CD8-positive, alpha-beta memory T cell (primary cell): ENCODE measurements at regions not wholly inside any gene's neighbourhood (a gene's known extent, or its start where the extent isn't known, plus 50 kb on each side); places are given as distances from the start of the nearest gene placed in this dataset.
"Not testable (repeated sequence)": the region's sequence is repeated elsewhere in the genome, so short reads cannot be mapped to it uniquely, and the experiment has no call there.

ENCODE experiments used
- CTCF ChIA-PET: fragments of 350-600 bp; sonication (Branson Sonifier 250); formaldehyde crosslinking; loops from one replicate; lab custom pipeline; 2021; ENCODE audit warnings: antibody characterized with exemption; lab: Charles Lee
- POLR2A ChIA-PET: fragments of 350-600 bp; sonication (Branson Sonifier 250); formaldehyde crosslinking; loops from one replicate; lab custom pipeline; 2021; ENCODE audit warnings: antibody characterized with exemption; lab: Charles Lee
- DNase-seq, 5 donors: peaks; one replicate each; pipeline versions ENCODE4 v3.0.0 to v3.0.0-alpha.2; 2020 to 2022; ENCODE audit warnings: mixed read lengths in 1 of 5
- H3K27ac ChIP-seq: one replicate; pipeline ENCODE4 v1.7.0; 2013; ENCODE audit warnings: low read depth, mild to moderate bottlenecking, low read length, moderate library complexity
- H3K27me3 ChIP-seq: 2 replicates; pipeline ENCODE4 v1.7.0; 2013; ENCODE audit warnings: low read length, mild to moderate bottlenecking; ENCODE audit not compliant: insufficient read depth, poor library complexity, severe bottlenecking
- H3K36me3 ChIP-seq: 2 replicates; pipeline ENCODE4 v1.7.0; 2013; ENCODE audit warnings: mild to moderate bottlenecking, low read length, moderate library complexity; ENCODE audit not compliant: insufficient read depth
- H3K4me1 ChIP-seq: 2 replicates; pipeline ENCODE4 v1.7.0; 2013; ENCODE audit warnings: mild to moderate bottlenecking, low read length, moderate library complexity; ENCODE audit not compliant: insufficient read depth
- H3K4me3 ChIP-seq: 2 replicates; pipeline ENCODE4 v1.7.0; 2013; ENCODE audit warnings: mild to moderate bottlenecking, low read length
- H3K9me3 ChIP-seq: 2 replicates; pipeline ENCODE4 v1.7.0; 2013; ENCODE audit warnings: mild to moderate bottlenecking, low read length
- H3K27ac Mint-ChIP-seq, 8 donors: one replicate each; pipeline ENCODE4 v1.8.0; 2020 to 2021; ENCODE audit warnings: mixed read lengths in 8 of 8, mild to moderate bottlenecking in 6 of 8, inconsistent platforms in 3 of 8, moderate library complexity in 3 of 8
- H3K27me3 Mint-ChIP-seq, 2 donors: one replicate each; pipeline ENCODE4 v1.8.0; 2020 to 2021; ENCODE audit warnings: mixed read lengths in 2 of 2, mild to moderate bottlenecking in 1 of 2, moderate library complexity in 1 of 2
- H3K36me3 Mint-ChIP-seq, 3 donors: one replicate each; pipeline ENCODE4 v1.8.0; 2020 to 2021; ENCODE audit warnings: mixed read lengths in 3 of 3, inconsistent platforms in 1 of 3, mild to moderate bottlenecking in 1 of 3
- H3K4me1 Mint-ChIP-seq, 3 donors: one replicate each; pipeline ENCODE4 v1.8.0; 2020 to 2021; ENCODE audit warnings: mixed read lengths in 3 of 3, inconsistent platforms in 1 of 3, mild to moderate bottlenecking in 1 of 3
- H3K4me3 Mint-ChIP-seq, 7 donors: one replicate each; pipeline ENCODE4 v1.8.0; 2020 to 2021; ENCODE audit warnings: mixed read lengths in 7 of 7, mild to moderate bottlenecking in 6 of 7, moderate library complexity in 4 of 7, inconsistent platforms in 2 of 7
- H3K9me3 Mint-ChIP-seq, 5 donors: one replicate each; pipeline ENCODE4 v1.8.0; 2020 to 2022; ENCODE audit warnings: mixed read lengths in 5 of 5, mild to moderate bottlenecking in 3 of 5, moderate library complexity in 2 of 5, inconsistent platforms in 1 of 5

DNA sequence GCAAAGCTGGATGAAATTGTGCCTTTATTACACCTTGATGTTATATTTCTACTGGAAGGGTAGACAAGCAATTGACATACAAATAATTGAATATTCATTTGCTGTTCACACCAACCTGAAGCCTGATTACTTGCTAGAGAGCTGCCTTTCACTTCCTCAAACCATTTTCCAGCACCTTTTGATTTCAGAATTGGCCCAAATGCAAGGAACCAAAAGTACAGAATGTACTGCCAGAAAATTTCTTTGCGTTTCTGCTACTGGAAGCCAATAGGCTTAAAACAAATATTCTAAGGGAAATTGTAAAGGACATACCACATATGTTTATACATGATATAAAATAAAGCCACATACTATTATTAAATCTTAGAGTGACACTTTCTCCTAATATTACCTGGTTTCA is 94.5 kb downstream of the RFPL4B start:
- Histone ChIP-seq H3K9me3 (no peaks in the 10 kb centered on the region), H3K27me3 (no peaks in the 10 kb centered on the region), H3K27ac (no peak overlapping the region), H3K4me1 (no peaks in the 10 kb centered on the region), H3K4me3 (no peak overlapping the region), H3K36me3 (no peaks in the 10 kb centered on the region)
- Mint-ChIP-seq H3K27ac (no peak overlapping the region), H3K4me1 (no peaks in the 10 kb centered on the region), H3K27me3 (no peaks in the 10 kb centered on the region), H3K36me3 (no peaks in the 10 kb centered on the region), H3K9me3 (no peaks in the 10 kb centered on the region), H3K4me3 (no peak overlapping the region)
- ChIA-PET CTCF (no interaction called here), POLR2A (no interaction called here)
- no peak for DNase-seq

DNA sequence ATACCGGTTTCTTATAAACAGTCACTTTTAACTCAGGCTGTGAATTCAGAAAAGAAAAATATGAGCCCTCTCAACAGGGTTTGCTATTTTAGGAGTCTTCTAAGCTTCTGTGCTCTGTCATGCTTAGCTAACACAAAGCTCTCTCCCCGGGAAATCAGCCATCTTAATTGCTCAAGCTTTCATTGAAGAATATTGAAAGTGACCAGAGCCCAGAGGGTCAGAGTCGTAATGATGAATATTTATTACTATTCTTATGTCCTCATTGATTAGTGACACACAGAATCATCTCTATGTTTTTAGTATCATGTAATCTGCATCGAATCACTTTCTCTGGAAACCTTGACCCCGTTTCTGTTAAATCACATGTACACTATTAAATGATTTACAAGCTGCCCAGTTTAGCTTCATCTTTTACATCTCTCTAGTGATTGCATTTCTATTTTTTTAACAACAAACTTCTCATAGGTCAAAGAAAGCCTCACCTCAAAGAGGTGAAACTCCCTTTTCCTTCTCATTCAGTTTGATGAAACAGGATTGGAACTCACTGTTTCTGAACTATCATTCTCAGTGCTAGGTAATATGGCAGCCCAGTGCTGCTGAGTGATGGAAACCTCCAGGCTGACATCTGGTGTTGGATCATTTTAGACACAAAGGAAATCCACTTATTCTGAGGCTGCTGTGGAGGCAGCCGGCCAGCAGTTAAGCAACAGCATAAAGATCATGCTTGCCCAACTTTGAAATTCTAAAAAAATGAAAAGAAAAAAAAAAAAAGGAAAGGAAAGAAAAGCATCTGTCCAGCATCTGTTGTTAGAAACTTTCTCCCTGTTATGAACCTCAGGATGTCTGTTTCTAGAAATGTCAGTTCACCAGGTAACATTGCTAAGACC is 96.3 kb downstream of the RFPL4B start:
- H3K27ac Mint-ChIP-seq = no peak overlapping the region
- no peaks in the 10 kb centered on the region for H3K36me3 ChIP-seq
- no peak for DNase-seq
- no peaks in the 10 kb centered on the region for H3K4me1 Mint-ChIP-seq
- H3K4me3 Mint-ChIP-seq = no peak overlapping the region
- H3K27me3 Mint-ChIP-seq = no peaks in the 10 kb centered on the region
- H3K9me3 Mint-ChIP-seq = no peaks in the 10 kb centered on the region
- H3K4me3 ChIP-seq = no peak overlapping the region
- no peak overlapping the region for H3K27ac ChIP-seq
- no peaks in the 10 kb centered on the region for H3K27me3 ChIP-seq
- ChIA-PET POLR2A (no interaction called here), CTCF (no interaction called here)
- H3K9me3 ChIP-seq = no peaks in the 10 kb centered on the region
- H3K36me3 Mint-ChIP-seq = no peaks in the 10 kb centered on the region
- H3K4me1 ChIP-seq = no peaks in the 10 kb centered on the region

DNA sequence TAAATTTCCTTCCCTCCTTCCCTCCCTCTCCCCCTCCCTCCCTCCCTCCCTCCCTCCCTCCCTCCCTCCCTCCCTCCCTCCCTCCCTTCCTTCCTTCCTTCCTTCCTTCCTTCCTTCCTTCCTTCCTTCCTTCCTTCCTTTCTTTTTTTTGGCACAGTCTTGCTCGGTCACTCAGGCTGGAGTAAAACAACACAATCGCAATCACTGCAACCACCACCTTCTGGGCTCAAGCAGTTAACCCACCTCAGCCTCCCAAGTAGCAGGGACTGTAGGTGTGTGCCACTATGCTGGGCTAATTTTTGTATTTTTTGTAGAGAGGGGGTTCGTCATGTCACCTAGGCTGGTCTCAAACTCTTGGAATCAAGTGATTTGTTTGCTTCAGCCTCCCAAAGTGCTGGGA is 101.7 kb downstream of the RFPL4B start:
- CTCF ChIA-PET, H3K9me3 ChIP-seq, H3K27me3 Mint-ChIP-seq, H3K27ac ChIP-seq, H3K27ac Mint-ChIP-seq, POLR2A ChIA-PET, H3K27me3 ChIP-seq, H3K4me1 ChIP-seq, H3K36me3 ChIP-seq, H3K4me1 Mint-ChIP-seq, DNase-seq, H3K4me3 ChIP-seq, H3K4me3 Mint-ChIP-seq, H3K36me3 Mint-ChIP-seq: not testable (repeated sequence)
- H3K9me3 Mint-ChIP-seq = peaks cover 0 to 11% (median 2%) of the 10 kb centered on the region in 5 donors

DNA sequence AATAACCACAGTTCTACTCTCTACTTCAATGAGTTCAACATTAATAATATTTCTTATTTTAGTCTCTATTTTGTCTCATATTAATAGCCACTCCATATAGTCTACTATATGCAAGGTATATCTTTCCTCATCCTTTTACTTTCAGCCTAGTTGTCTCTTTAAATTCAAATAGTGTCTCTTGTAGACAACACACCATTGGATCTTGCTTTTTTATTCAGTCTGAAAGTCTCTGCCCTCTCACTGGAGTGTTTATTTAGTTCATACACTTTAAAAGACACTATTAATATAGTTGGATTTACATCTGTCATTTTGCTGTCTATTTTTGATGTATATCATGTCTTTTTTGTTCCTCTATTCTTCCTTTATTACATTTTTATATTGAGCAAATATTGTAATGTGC is 103.5 kb downstream of the RFPL4B start:
- Mint-ChIP-seq H3K9me3 (peaks cover 0 to 11% (median 2%) of the 10 kb centered on the region in 5 donors), H3K4me1 (no peaks in the 10 kb centered on the region), H3K4me3 (no peak overlapping the region), H3K36me3 (no peaks in the 10 kb centered on the region), H3K27ac (no peak overlapping the region), H3K27me3 (no peaks in the 10 kb centered on the region)
- no peaks in the 10 kb centered on the region for H3K9me3 ChIP-seq
- POLR2A ChIA-PET = no interaction called here
- no peaks in the 10 kb centered on the region for H3K27me3 ChIP-seq
- CTCF ChIA-PET = no interaction called here
- no peaks in the 10 kb centered on the region for H3K36me3 ChIP-seq
- H3K4me3 ChIP-seq = no peak overlapping the region
- DNase-seq = no peak
- H3K27ac ChIP-seq = no peak overlapping the region
- H3K4me1 ChIP-seq = no peaks in the 10 kb centered on the region

DNA sequence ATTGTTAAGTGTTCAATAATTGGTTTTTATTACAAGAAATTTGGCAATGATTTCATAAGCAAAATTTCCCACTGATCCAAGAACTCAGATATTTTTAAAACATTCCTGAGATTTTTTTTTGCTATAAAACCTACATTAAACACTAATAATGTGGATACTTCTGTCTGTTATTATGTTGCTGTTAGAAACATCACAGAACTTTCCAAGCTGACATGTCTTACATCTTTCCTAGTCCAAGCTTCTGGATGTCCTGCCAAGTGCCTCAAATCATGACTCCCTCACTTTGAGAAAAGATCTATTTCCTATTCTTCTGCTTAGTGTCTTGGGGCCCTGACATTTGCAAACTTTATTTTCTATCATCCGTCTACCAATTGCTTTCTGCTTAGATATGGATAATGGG is 110.8 kb downstream of the RFPL4B start:
- no peaks in the 10 kb centered on the region for H3K36me3 Mint-ChIP-seq
- no peak overlapping the region for H3K27ac Mint-ChIP-seq
- H3K36me3 ChIP-seq = no peaks in the 10 kb centered on the region
- CTCF ChIA-PET = no interaction called here
- no peak overlapping the region for H3K27ac ChIP-seq
- peaks cover 0 to under 1% (median 0%) of the 10 kb centered on the region in 5 donors for H3K9me3 Mint-ChIP-seq
- no peak for DNase-seq
- no peaks in the 10 kb centered on the region for H3K27me3 ChIP-seq
- H3K9me3 ChIP-seq = no peaks in the 10 kb centered on the region
- no peaks in the 10 kb centered on the region for H3K4me1 Mint-ChIP-seq
- no peaks in the 10 kb centered on the region for H3K4me1 ChIP-seq
- H3K4me3 Mint-ChIP-seq = no peak overlapping the region
- peaks cover 0 to 4% of the 10 kb centered on the region in 2 donors for H3K27me3 Mint-ChIP-seq
- POLR2A ChIA-PET = no interaction called here
- H3K4me3 ChIP-seq = no peak overlapping the region

DNA sequence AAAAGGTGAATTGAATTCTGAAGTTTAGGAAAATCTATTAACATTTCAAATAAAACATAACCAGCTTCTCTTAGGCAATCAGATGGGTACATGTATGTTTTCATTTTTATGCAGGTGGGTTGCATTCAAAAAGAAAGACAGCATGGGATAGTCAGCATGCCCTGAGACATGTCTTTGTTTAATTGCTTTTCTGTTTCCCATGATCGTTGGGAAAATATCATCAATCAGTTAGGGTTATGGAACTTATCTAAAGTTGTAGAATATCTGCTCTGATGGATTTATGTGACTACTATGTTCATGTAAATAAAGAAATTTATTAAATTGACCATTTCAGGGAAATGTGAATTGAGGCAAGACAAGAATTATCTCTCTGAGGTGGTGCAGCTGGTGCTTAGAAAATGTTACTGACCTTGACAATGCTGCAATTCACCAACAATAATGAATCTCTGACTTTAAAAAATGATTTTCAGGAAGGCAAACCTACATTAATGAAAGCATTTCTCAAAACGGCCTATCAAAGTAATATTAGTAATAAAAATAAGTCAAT is 112.7 kb downstream of the RFPL4B start:
- Mint-ChIP-seq H3K4me3 (no peak overlapping the region), H3K27me3 (peaks cover 0 to 4% of the 10 kb centered on the region in 2 donors), H3K36me3 (no peaks in the 10 kb centered on the region), H3K4me1 (no peaks in the 10 kb centered on the region), H3K27ac (no peak overlapping the region), H3K9me3 (peaks cover 0 to 2% (median 0%) of the 10 kb centered on the region in 5 donors)
- Histone ChIP-seq H3K36me3 (no peaks in the 10 kb centered on the region), H3K4me1 (no peaks in the 10 kb centered on the region), H3K27me3 (no peaks in the 10 kb centered on the region), H3K9me3 (no peaks in the 10 kb centered on the region), H3K27ac (no peak overlapping the region), H3K4me3 (no peak overlapping the region)
- CTCF ChIA-PET = no interaction called here
- no peak for DNase-seq
- POLR2A ChIA-PET = no interaction called here

DNA sequence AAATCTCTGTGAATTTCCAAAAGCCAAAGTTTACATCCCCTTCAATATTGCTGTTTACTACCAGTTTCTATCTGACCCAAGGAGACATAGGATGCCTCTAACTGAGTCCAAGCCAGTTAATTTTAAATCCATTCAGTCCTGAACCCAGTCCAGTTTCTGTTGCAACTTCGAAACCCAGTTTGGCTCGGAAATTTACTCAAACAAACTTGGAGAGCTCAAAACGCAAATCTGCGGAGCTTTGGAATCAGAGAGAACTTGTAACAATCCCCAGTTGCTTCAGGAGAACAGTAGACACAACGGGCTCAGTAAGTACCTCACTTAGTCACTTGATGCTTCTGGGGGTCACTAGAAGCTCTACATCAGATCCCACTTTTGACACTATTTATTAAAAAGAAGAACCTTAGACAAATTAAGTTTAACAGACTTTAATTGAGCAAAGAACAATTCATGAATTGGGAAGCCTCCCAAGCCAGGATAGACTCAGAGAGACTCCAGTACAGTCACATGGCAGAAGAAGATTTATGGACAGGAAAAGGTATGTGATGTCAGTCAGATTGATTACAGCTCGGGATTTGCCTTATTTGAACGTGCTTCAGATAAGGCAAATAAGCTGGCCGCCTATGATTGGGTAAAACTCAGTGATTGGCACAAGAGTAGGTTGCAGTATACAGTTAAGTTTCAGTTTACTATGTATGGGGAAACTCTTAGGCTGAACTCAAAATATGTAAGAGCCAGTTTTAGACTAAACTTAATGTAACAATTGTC is 118.0 kb downstream of the RFPL4B start:
- POLR2A ChIA-PET = no interaction called here
- CTCF ChIA-PET = no interaction called here
- Histone ChIP-seq H3K27ac (no peak overlapping the region), H3K27me3 (no peaks in the 10 kb centered on the region), H3K36me3 (no peaks in the 10 kb centered on the region), H3K4me3 (no peak overlapping the region), H3K9me3 (no peaks in the 10 kb centered on the region), H3K4me1 (no peaks in the 10 kb centered on the region)
- Mint-ChIP-seq H3K27me3 (no peaks in the 10 kb centered on the region), H3K4me1 (no peaks in the 10 kb centered on the region), H3K4me3 (no peak overlapping the region), H3K36me3 (no peaks in the 10 kb centered on the region), H3K9me3 (peaks cover 0 to 3% (median 0%) of the 10 kb centered on the region in 5 donors), H3K27ac (no peak overlapping the region)
- no peak for DNase-seq
